Panc1 (cell line): ENCODE measurements at regions not wholly inside any gene's neighbourhood (a gene's known extent, or its start where the extent isn't known, plus 50 kb on each side); places are given as distances from the start of the nearest gene placed in this dataset.

Source experiments
- ATAC-seq: fragments of 200-7000 bp; cut with Tn5 transposase; 2 replicates; pipeline ENCODE4 v1.9.1; 2020; ENCODE audit warnings: mild to moderate bottlenecking, moderate library complexity
- BruUV-seq: library from RNA; stranded (reverse); fragments of 400-500 nt; replicated peaks from 2 replicates; lab custom pipeline; 2021; lab: Mats Ljungman, UMichigan
- CTCF ChIA-PET: fragments of 300-600 bp; sonication (Branson Sonifier 250); formaldehyde crosslinking; loops from one replicate; lab custom pipeline; 2022; ENCODE audit warnings: antibody characterized with exemption; lab: Charles Lee
- POLR2A ChIA-PET: fragments of 300-600 bp; sonication (Branson Sonifier 250); formaldehyde crosslinking; loops from one replicate; lab custom pipeline; 2022; ENCODE audit warnings: antibody characterized with exemption; lab: Charles Lee
- DNase-seq: peaks from one replicate; pipeline ENCODE4 v3.0.0-alpha.2; 2010; ENCODE audit warnings: low read depth, low spot score
- H3K27ac ChIP-seq: 2 replicates; pipeline ENCODE4 v1.5.1; 2011; ENCODE audit warnings: mild to moderate bottlenecking, low read length, inconsistent platforms
- H3K27me3 ChIP-seq: fragments of 200-500 bp; sonication (Bioruptor generic); 2 replicates; pipeline ENCODE4 v1.6.0; 2014; ENCODE audit warnings: low read length, inconsistent platforms; ENCODE audit not compliant: control insufficient read depth, insufficient read depth
- H3K36me3 ChIP-seq: fragments of 200-500 bp; sonication (Bioruptor generic); 2 replicates; pipeline ENCODE4 v1.5.1; 2014; ENCODE audit warnings: inconsistent platforms, mild to moderate bottlenecking, low read length, moderate library complexity; ENCODE audit not compliant: control insufficient read depth, insufficient read depth
- H3K4me1 ChIP-seq: 2 replicates; pipeline ENCODE4 v1.5.1; 2011; ENCODE audit warnings: inconsistent platforms, mild to moderate bottlenecking, low read length, moderate library complexity; ENCODE audit not compliant: control insufficient read depth, insufficient read depth
- H3K4me3 ChIP-seq, 2 experiments: 2 replicates each; pipeline ENCODE4 v1.5.1; 2011 to 2012; ENCODE audit warnings: low read depth in 2 of 2, low read length in 2 of 2, mild to moderate bottlenecking in 2 of 2, inconsistent platforms in 1 of 2, moderate library complexity in 1 of 2
- H3K9me3 ChIP-seq: fragments of 200-500 bp; sonication (Bioruptor generic); 2 replicates; pipeline ENCODE4 v1.5.1; 2014; ENCODE audit warnings: low read depth, mild to moderate bottlenecking, inconsistent platforms, low read length, moderate library complexity; ENCODE audit not compliant: control insufficient read depth, insufficient read depth
- CTCF ChIP-seq: fragments of 450-650 bp; IDR thresholded peaks from 2 replicates; pipeline ENCODE4 v1.5.1; 2017; ENCODE audit warnings: mild to moderate bottlenecking
- POLR2AphosphoS5 ChIP-seq: IDR thresholded peaks from 2 replicates; pipeline ENCODE4 v1.6.1; 2012; ENCODE audit warnings: mild to moderate bottlenecking, low read depth, low read length, moderate library complexity
- REST ChIP-seq, 2 experiments: IDR thresholded peaks; 2 replicates each; pipeline ENCODE4 v1.6.1; 2011 to 2012; ENCODE audit warnings: low read depth in 2 of 2, control low read depth in 1 of 2, low read length in 1 of 2, mild to moderate bottlenecking in 1 of 2, moderate library complexity in 1 of 2; ENCODE audit not compliant: insufficient read depth in 1 of 2
- SIN3A ChIP-seq: IDR thresholded peaks from 2 replicates; pipeline ENCODE4 v1.6.1; 2012; ENCODE audit warnings: low read depth, mild to moderate bottlenecking, low read length, moderate library complexity, borderline replicate concordance; ENCODE audit not compliant: insufficient read depth
- TCF7L2 ChIP-seq: IDR thresholded peaks from 2 replicates; pipeline ENCODE4 v1.6.1; 2011; ENCODE audit warnings: mild to moderate bottlenecking, low read depth, low read length, inconsistent platforms
- in situ Hi-C: cut with HindIII; loops from 2 replicates; pipeline ENCODE4 v1.10.0; 2016; ENCODE audit warnings: low sequenced_read_pairs, low pct_unique_long_range_greater_than_20kb
- intact Hi-C: fragments of 100-400 bp; cut with micrococcal nuclease; formaldehyde crosslinking; loops from one replicate; pipeline ENCODE4 v1.10.0; 2022; ENCODE audit not compliant: unreplicated experiment

GRCh38 chr21:16305686-16306085, 575.9 kb downstream of the USP25 start:
- H3K36me3 ChIP-seq: no peaks in the 10 kb centered on the region; the same call in 1 of the 2 replicates
- no peak for DNase-seq
- no TSS peak for BruUV-seq
- no peak overlapping the region for H3K4me3 ChIP-seq
- no peaks in the 10 kb centered on the region for H3K9me3 ChIP-seq
- in situ Hi-C loops (no loop called here), intact Hi-C loops (no loop called here)
- no peak for TF ChIP-seq CTCF
- POLR2A ChIA-PET: no interaction called here
- no peaks in the 10 kb centered on the region for H3K4me1 ChIP-seq
- H3K27ac ChIP-seq: no peak overlapping the region
- no peak for ATAC-seq
- H3K27me3 ChIP-seq: no peaks in the 10 kb centered on the region
- CTCF ChIA-PET: no interaction called here

GRCh38 chr21:16307256-16307655, 577.5 kb downstream of the USP25 start:
- POLR2A ChIA-PET: no interaction called here
- Histone ChIP-seq H3K36me3 (no peaks in the 10 kb centered on the region; the same call in 1 of the 2 replicates), H3K27me3 (no peaks in the 10 kb centered on the region), H3K4me3 (no peak overlapping the region), H3K27ac (no peak overlapping the region), H3K4me1 (no peaks in the 10 kb centered on the region), H3K9me3 (no peaks in the 10 kb centered on the region)
- DNase-seq (no peak), ATAC-seq (no peak)
- BruUV-seq: no TSS peak
- CTCF ChIA-PET: no interaction called here
- intact Hi-C loops: no loop called here
- TF ChIP-seq REST (IDR thresholded peaks at IDR 0.05; ENCODE audit: insufficient read depth in 1 of 2, low read depth in 2 of 2, low read length in 1 of 2) (no peak), POLR2AphosphoS5 (no peak), TCF7L2 (no peak), CTCF (no peak), SIN3A (no peak)
- in situ Hi-C loops: no loop called here

GRCh38 chr21:16308269-16308668, 578.5 kb downstream of the USP25 start:
- H3K27me3 ChIP-seq: no peaks in the 10 kb centered on the region
- DNase-seq (no peak), ATAC-seq (no peak)
- H3K4me1 ChIP-seq: no peaks in the 10 kb centered on the region
- H3K4me3 ChIP-seq: no peak overlapping the region
- no peaks in the 10 kb centered on the region; the same call in 1 of the 2 replicates for H3K36me3 ChIP-seq
- no TSS peak for BruUV-seq
- H3K27ac ChIP-seq: no peak overlapping the region
- ChIA-PET POLR2A (no interaction called here), CTCF (no interaction called here)
- in situ Hi-C loops (no loop called here), intact Hi-C loops (no loop called here)
- TF ChIP-seq TCF7L2 (no peak), CTCF (no peak), SIN3A (no peak), POLR2AphosphoS5 (no peak), REST (IDR thresholded peaks at IDR 0.05; ENCODE audit: insufficient read depth in 1 of 2, low read depth in 2 of 2, low read length in 1 of 2) (no peak)
- H3K9me3 ChIP-seq: no peaks in the 10 kb centered on the region
